A549 (cell line): ENCODE measurements at regions not wholly inside any gene's neighbourhood (a gene's known extent, or its start where the extent isn't known, plus 50 kb on each side); places are given as distances from the start of the nearest gene placed in this dataset.

Source experiments
- ATAC-seq, 2 experiments: fragments of 200-7000 bp in 1 of 2; fragments of >200 bp in 1 of 2; cut with Nextera tagmentation in 1 of 2; cut with Tn5 transposase in 1 of 2; 3 replicates each; pipeline versions ENCODE4 v1.8.0 to v1.9.1; 2018 to 2020; ENCODE audit warnings: mild to moderate bottlenecking in 1 of 2, moderate library complexity in 1 of 2
- CTCF ChIA-PET: fragments of 300-600 bp; sonication (Branson Sonifier 250); formaldehyde crosslinking; extraction: SDS; loops from one replicate; lab custom pipeline; 2021; ENCODE audit warnings: antibody characterized with exemption, inconsistent platforms; lab: Yijun Ruan, JAX
- POLR2A ChIA-PET: fragments of 350-600 bp; formaldehyde crosslinking; extraction: SDS; loops from one replicate; lab custom pipeline; 2021; ENCODE audit warnings: antibody characterized with exemption, inconsistent platforms; lab: Yijun Ruan, JAX
- DNase-seq, 2 experiments: peaks; one replicate each; pipeline versions ENCODE4 v3.0.0 to v3.0.0-alpha.2; 2011 to 2016; ENCODE audit warnings: low read depth in 1 of 2, low spot score in 1 of 2
- FAIRE-seq: peaks from 2 replicates; lab custom pipeline; 2011; peaks lifted over from hg19 to GRCh38; lab: Jason Lieb, UNC
- H3K27ac ChIP-seq, 2 experiments: fragments of >200 bp; sonication (Bioruptor Twin); formaldehyde crosslinking; 3 replicates each; pipeline ENCODE4 v1.5.1; 2016 to 2017
- H3K4me1 ChIP-seq: fragments of >200 bp; sonication (Bioruptor Twin); formaldehyde crosslinking; 3 replicates; pipeline ENCODE4 v1.6.1; 2016
- H3K4me2 ChIP-seq: fragments of >200 bp; sonication (Bioruptor Twin); formaldehyde crosslinking; 3 replicates; pipeline ENCODE4 v1.6.1; 2016
- H3K4me3 ChIP-seq: fragments of >200 bp; sonication (Bioruptor Twin); formaldehyde crosslinking; 3 replicates; pipeline ENCODE4 v1.5.1; 2016
- H3K9me3 ChIP-seq: fragments of >200 bp; sonication (Bioruptor Twin); formaldehyde crosslinking; 3 replicates; pipeline ENCODE4 v1.6.1; 2016
- BCL3 ChIP-seq: fragments of >200 bp; sonication (Bioruptor Twin); formaldehyde crosslinking; IDR thresholded peaks from 3 replicates; pipeline ENCODE4 v1.6.1; 2016
- CBX2 ChIP-seq: fragments of 200-600 bp; sonication (generic); IDR thresholded peaks from 2 replicates; pipeline ENCODE4 v1.6.1; 2016; ENCODE audit warnings: low read depth, mild to moderate bottlenecking, borderline replicate concordance
- CBX8 ChIP-seq: fragments of 200-600 bp; sonication (generic); IDR thresholded peaks from 2 replicates; pipeline ENCODE4 v1.6.1; 2016
- CHD2 ChIP-seq: fragments of 150-350 bp; IDR thresholded peaks from 2 replicates; pipeline ENCODE4 v1.6.1; 2014; ENCODE audit warnings: low read length; ENCODE audit not compliant: partially characterized antibody
- CHD4 ChIP-seq: fragments of 200-600 bp; sonication (generic); IDR thresholded peaks from 2 replicates; pipeline ENCODE4 v1.6.1; 2016; ENCODE audit warnings: antibody characterized with exemption, mild to moderate bottlenecking, borderline replicate concordance
- E2F6 ChIP-seq: IDR thresholded peaks from 2 replicates; pipeline ENCODE4 v1.6.1; 2012; ENCODE audit warnings: low read depth, borderline replicate concordance
- EHF ChIP-seq: fragments of 250-450 bp; sonication (Bioruptor Pico); IDR thresholded peaks from 2 replicates; pipeline ENCODE4 v1.5.0; 2020; ENCODE audit warnings: mild to moderate bottlenecking
- EP300 ChIP-seq, 2 experiments: fragments of >200 bp; sonication (Bioruptor Twin); formaldehyde crosslinking; IDR thresholded peaks; 2 replicates in 1 of 2; 3 replicates in 1 of 2; pipeline ENCODE4 v1.6.1; 2016 to 2017
- ESRRA ChIP-seq: fragments of 150-350 bp; IDR thresholded peaks from 2 replicates; pipeline ENCODE4 v1.6.1; 2014; ENCODE audit warnings: mild to moderate bottlenecking, low read length, borderline replicate concordance
- FOSL2 ChIP-seq, 2 experiments: fragments of 450-650 bp in 1 of 2; fragments of >200 bp in 1 of 2; sonication (Bioruptor Twin) in 1 of 2; formaldehyde crosslinking; IDR thresholded peaks; 2 replicates each; pipeline versions ENCODE4 v1.5.0 to v1.6.1; 2016 to 2020; ENCODE audit warnings: mild to moderate bottlenecking in 1 of 2, moderate library complexity in 1 of 2
- HDAC2 ChIP-seq: fragments of 200-600 bp; sonication (generic); IDR thresholded peaks from 2 replicates; pipeline ENCODE4 v1.6.1; 2016
- HEYL ChIP-seq: fragments of 250-450 bp; sonication (Bioruptor Pico); IDR thresholded peaks from 2 replicates; pipeline ENCODE4 v1.8.0; 2021; ENCODE audit warnings: mild to moderate bottlenecking, moderate library complexity
- HOXB5 ChIP-seq: fragments of 250-450 bp; sonication (Bioruptor Pico); IDR thresholded peaks from 2 replicates; pipeline ENCODE4 v1.5.0; 2020; ENCODE audit warnings: mild to moderate bottlenecking, moderate library complexity
- JUNB ChIP-seq: fragments of >200 bp; sonication (Bioruptor Twin); formaldehyde crosslinking; IDR thresholded peaks from 2 replicates; pipeline ENCODE4 v1.6.1; 2016
- MAX ChIP-seq: IDR thresholded peaks from 2 replicates; pipeline ENCODE4 v1.6.1; 2012
- MAZ ChIP-seq: fragments of 150-350 bp; IDR thresholded peaks from 2 replicates; pipeline ENCODE4 v1.6.1; 2014; ENCODE audit warnings: antibody characterized with exemption, low read depth, low read length, borderline replicate concordance
- NR3C1 ChIP-seq: fragments of >200 bp; sonication (Bioruptor Twin); formaldehyde crosslinking; IDR thresholded peaks from 3 replicates; pipeline ENCODE4 v1.6.1; 2017
- POLR2A ChIP-seq: IDR thresholded peaks from 2 replicates; pipeline ENCODE4 v1.6.1; 2012; ENCODE audit warnings: mild to moderate bottlenecking, low read length
- POLR2AphosphoS2 ChIP-seq: conservative IDR thresholded peaks from 2 replicates; pipeline ENCODE4 v1.6.1; 2012; ENCODE audit warnings: low read length, improper control_type of control experiment, inconsistent platforms
- RAD21 ChIP-seq, 2 experiments: fragments of >200 bp in 1 of 2; sonication (Bioruptor Twin) in 1 of 2; formaldehyde crosslinking in 1 of 2; IDR thresholded peaks in 1 of 2; conservative IDR thresholded peaks in 1 of 2; 2 replicates in 1 of 2; 3 replicates in 1 of 2; pipeline ENCODE4 v1.6.1; 2012 to 2018; ENCODE audit warnings: inconsistent platforms in 1 of 2
- RCOR1 ChIP-seq: fragments of 150-350 bp; IDR thresholded peaks from 2 replicates; pipeline ENCODE4 v1.6.1; 2014; ENCODE audit warnings: antibody characterized with exemption, low read length, low read depth
- SREBF2 ChIP-seq: fragments of 450-650 bp; IDR thresholded peaks from 2 replicates; pipeline ENCODE4 v1.6.1; 2014; ENCODE audit warnings: mild to moderate bottlenecking, moderate library complexity
- TFCP2L1 ChIP-seq: fragments of 250-450 bp; sonication (Bioruptor Pico); IDR thresholded peaks from 2 replicates; pipeline ENCODE4 v1.5.0; 2021; ENCODE audit warnings: mild to moderate bottlenecking
- ZFP36 ChIP-seq: fragments of 450-650 bp; IDR thresholded peaks from 2 replicates; pipeline ENCODE4 v1.6.1; 2014; ENCODE audit warnings: borderline replicate concordance; ENCODE audit not compliant: partially characterized antibody
- ZSCAN20 ChIP-seq: fragments of 250-450 bp; sonication (Bioruptor Pico); IDR thresholded peaks from 2 replicates; pipeline ENCODE4 v1.8.0; 2022; ENCODE audit warnings: mild to moderate bottlenecking, moderate library complexity
- WGBS: methylation state at CpG from one replicate; pipeline ENCODE4 v1.1.6; 2017; ENCODE audit errors: missing lambda C conversion rate; 5-methylcytosine and 5-hydroxymethylcytosine counted together
- TF ChIP-seq, protein P1 (sequence below): fragments of 450-650 bp; IDR thresholded peaks from 2 replicates; pipeline ENCODE4 v1.6.1; 2014; ENCODE audit warnings: antibody characterized with exemption
- TF ChIP-seq, protein P2 (sequence below): fragments of 250-450 bp; sonication (Bioruptor Pico); IDR thresholded peaks from 2 replicates; pipeline ENCODE4 v1.5.0; 2021; ENCODE audit warnings: mild to moderate bottlenecking, moderate library complexity, borderline replicate concordance
- TF ChIP-seq, protein P3 (sequence below): IDR thresholded peaks from 2 replicates; pipeline ENCODE4 v1.6.1; 2012

- H3K4me2 ChIP-seq: no peak overlapping the region
- H3K27ac ChIP-seq: no peak overlapping the region
- POLR2A ChIA-PET: no interaction called here
- no peak overlapping the region for H3K4me3 ChIP-seq
- TF ChIP-seq ESRRA (no peak), EHF (no peak), SREBF2 (no peak), TFCP2L1 (CRISPR knock-in tag) (no peak)
- H3K4me1 ChIP-seq: no peaks in the 10 kb centered on the region
- FAIRE-seq: no peak
- 0% methylated on average over 4 of the region's 4 CpGs for WGBS
- CTCF ChIA-PET: no interaction called here
- H3K9me3 ChIP-seq: no peaks in the 10 kb centered on the region
- no peak for DNase-seq
- ATAC-seq: no peak
Measured at GRCh38 chr2:129191530-129191929, 787.9 kb upstream of the RAB6C start.

DNA sequence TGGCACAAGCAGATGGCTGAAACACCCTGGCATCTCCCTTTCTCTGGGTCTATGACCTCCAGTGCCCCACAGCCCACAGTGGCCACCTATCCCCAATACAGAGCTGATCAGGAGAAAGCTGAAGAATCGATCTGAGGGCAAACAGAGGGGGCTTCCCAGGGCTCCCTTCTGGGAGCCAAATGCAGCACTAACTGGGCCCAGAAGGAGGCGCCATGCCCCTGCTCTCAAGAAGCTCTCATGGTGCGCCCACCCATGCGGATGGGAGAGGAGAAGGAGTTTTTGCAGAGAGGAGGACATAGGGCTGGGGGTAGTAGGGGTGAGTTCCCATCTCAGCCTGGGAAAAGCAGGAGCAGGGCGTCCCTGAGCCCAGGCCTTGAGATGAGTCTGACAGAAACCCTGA is 787.3 kb upstream of the RAB6C start:
- no peak overlapping the region for H3K4me2 ChIP-seq
- H3K4me3 ChIP-seq: no peak overlapping the region
- WGBS: 76% methylated on average over 2 of the region's 5 CpGs
- FAIRE-seq (no peak), DNase-seq (no peak), ATAC-seq (no peak)
- TF ChIP-seq, protein P1, sequence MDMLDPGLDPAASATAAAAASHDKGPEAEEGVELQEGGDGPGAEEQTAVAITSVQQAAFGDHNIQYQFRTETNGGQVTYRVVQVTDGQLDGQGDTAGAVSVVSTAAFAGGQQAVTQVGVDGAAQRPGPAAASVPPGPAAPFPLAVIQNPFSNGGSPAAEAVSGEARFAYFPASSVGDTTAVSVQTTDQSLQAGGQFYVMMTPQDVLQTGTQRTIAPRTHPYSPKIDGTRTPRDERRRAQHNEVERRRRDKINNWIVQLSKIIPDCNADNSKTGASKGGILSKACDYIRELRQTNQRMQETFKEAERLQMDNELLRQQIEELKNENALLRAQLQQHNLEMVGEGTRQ: no peak
- TF ChIP-seq POLR2AphosphoS2: no peak
- no peak for TF ChIP-seq POLR2A
- TF ChIP-seq CBX8: no peak
- TF ChIP-seq HOXB5 (CRISPR knock-in tag): no peak
- no peak for TF ChIP-seq ZFP36
- TF ChIP-seq, protein P2, sequence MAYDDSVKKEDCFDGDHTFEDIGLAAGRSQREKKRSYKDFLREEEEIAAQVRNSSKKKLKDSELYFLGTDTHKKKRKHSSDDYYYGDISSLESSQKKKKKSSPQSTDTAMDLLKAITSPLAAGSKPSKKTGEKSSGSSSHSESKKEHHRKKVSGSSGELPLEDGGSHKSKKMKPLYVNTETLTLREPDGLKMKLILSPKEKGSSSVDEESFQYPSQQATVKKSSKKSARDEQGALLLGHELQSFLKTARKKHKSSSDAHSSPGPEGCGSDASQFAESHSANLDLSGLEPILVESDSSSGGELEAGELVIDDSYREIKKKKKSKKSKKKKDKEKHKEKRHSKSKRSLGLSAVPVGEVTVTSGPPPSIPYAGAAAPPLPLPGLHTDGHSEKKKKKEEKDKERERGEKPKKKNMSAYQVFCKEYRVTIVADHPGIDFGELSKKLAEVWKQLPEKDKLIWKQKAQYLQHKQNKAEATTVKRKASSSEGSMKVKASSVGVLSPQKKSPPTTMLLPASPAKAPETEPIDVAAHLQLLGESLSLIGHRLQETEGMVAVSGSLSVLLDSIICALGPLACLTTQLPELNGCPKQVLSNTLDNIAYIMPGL (CRISPR knock-in tag): no peak
- TF ChIP-seq BCL3: no peak
- TF ChIP-seq RCOR1: no peak
- no peak for TF ChIP-seq CBX2
- TF ChIP-seq HEYL (CRISPR knock-in tag): no peak
- TF ChIP-seq NR3C1: no peak
- TF ChIP-seq HDAC2: no peak
- TF ChIP-seq EHF: no peak
- TF ChIP-seq, protein P3, sequence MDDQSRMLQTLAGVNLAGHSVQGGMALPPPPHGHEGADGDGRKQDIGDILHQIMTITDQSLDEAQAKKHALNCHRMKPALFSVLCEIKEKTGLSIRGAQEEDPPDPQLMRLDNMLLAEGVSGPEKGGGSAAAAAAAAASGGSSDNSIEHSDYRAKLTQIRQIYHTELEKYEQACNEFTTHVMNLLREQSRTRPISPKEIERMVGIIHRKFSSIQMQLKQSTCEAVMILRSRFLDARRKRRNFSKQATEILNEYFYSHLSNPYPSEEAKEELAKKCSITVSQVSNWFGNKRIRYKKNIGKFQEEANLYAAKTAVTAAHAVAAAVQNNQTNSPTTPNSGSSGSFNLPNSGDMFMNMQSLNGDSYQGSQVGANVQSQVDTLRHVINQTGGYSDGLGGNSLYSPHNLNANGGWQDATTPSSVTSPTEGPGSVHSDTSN: no peak
- no peak for TF ChIP-seq RAD21 (conservative IDR thresholded peaks at IDR 0.05 in 1 of 2, IDR thresholded peaks at IDR 0.05 in 1 of 2)
- no peak for TF ChIP-seq CHD2
- ChIA-PET CTCF (no interaction called here), POLR2A (no interaction called here)
- no peak overlapping the region for H3K27ac ChIP-seq
- H3K9me3 ChIP-seq: no peaks in the 10 kb centered on the region
- no peaks in the 10 kb centered on the region for H3K4me1 ChIP-seq

DNA sequence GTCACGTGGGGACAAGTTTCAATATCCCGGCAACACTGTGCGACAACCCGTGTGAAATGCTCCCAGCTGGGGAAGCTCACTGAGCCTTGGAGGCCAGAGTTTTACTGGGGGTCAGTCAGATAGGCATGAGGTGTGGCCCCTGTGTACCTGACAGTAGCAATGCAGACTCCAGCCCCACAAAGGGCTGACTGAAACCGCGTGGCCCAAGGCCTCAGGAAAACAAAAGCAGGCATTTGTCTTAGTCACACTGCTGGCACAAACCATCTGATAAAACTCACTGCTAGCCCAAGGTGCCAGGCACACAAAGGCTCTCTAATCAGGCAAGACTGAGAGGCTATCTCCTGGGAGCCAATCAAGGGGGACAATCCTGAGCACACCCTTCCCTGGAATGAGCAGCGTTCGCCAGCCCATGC is 786.6 kb upstream of the RAB6C start:
- ATAC-seq (no peak), DNase-seq (no peak), FAIRE-seq (no peak)
- Histone ChIP-seq H3K4me1 (no peaks in the 10 kb centered on the region), H3K9me3 (no peaks in the 10 kb centered on the region), H3K4me2 (no peak overlapping the region), H3K27ac (no peak overlapping the region), H3K4me3 (no peak overlapping the region)
- ChIA-PET CTCF (no interaction called here), POLR2A (no interaction called here)
- WGBS: 37% methylated on average over 8 of the region's 8 CpGs
- no peak for TF ChIP-seq FOSL2 (IDR thresholded peaks at IDR 0.05)
- TF ChIP-seq FOSL2 (CRISPR knock-in tag; IDR thresholded peaks at IDR 0.05): no peak
- no peak for TF ChIP-seq MAX
- no peak for TF ChIP-seq ZSCAN20 (CRISPR knock-in tag)
- TF ChIP-seq BCL3: no peak
- TF ChIP-seq EP300 (IDR thresholded peaks at IDR 0.05): no peak
- no peak for TF ChIP-seq JUNB
- TF ChIP-seq SREBF2: no peak
- no peak for TF ChIP-seq EHF
- TF ChIP-seq ZFP36: no peak
- no peak for TF ChIP-seq HDAC2
- no peak for TF ChIP-seq E2F6
- no peak for TF ChIP-seq CHD4
- TF ChIP-seq CBX2: no peak
- no peak for TF ChIP-seq MAZ
- TF ChIP-seq CHD2: no peak
